HEK293 (cell line): ENCODE measurements at regions not wholly inside any gene's neighbourhood (a gene's known extent, or its start where the extent isn't known, plus 50 kb on each side); places are given as distances from the start of the nearest gene placed in this dataset.

Experiments used
- CTCF ChIA-PET: fragments of 350-600 bp; formaldehyde crosslinking; extraction: SDS; loops from one replicate; lab custom pipeline; 2021; ENCODE audit warnings: antibody characterized with exemption; lab: Yijun Ruan, JAX
- POLR2A ChIA-PET: fragments of 300-600 bp; formaldehyde crosslinking; extraction: SDS; loops from one replicate; lab custom pipeline; 2020; ENCODE audit warnings: antibody characterized with exemption, inconsistent platforms; lab: Yijun Ruan, JAX
- H3K27ac ChIP-seq: fragments of 200-500 bp; sonication (Bioruptor generic); 2 replicates; pipeline ENCODE4 v1.5.1; 2014; ENCODE audit warnings: low read depth, low read length, control low read depth, inconsistent platforms; ENCODE audit errors: extremely low read depth
- H3K36me3 ChIP-seq, 2 experiments: fragments of 200-500 bp in 1 of 2; sonication (Bioruptor generic) in 1 of 2; 1 replicate in 1 of 2; 2 replicates in 1 of 2; pipeline ENCODE4 v1.5.1; 2014 to 2017; ENCODE audit warnings: inconsistent platforms in 2 of 2, low read length in 2 of 2; ENCODE audit not compliant: control insufficient read depth in 2 of 2, insufficient read depth in 1 of 2
- H3K4me1 ChIP-seq: fragments of 200-500 bp; sonication (Bioruptor generic); 2 replicates; pipeline ENCODE4 v1.5.1; 2014; ENCODE audit warnings: mild to moderate bottlenecking, low read length, inconsistent platforms; ENCODE audit not compliant: control insufficient read depth, insufficient read depth
- H3K4me3 ChIP-seq: 2 replicates; pipeline ENCODE4 v1.5.1; 2011; ENCODE audit warnings: low read depth, mild to moderate bottlenecking, control low read depth, low read length, moderate library complexity
- H3K9me3 ChIP-seq: fragments of 200-500 bp; sonication (Bioruptor generic); 2 replicates; pipeline ENCODE4 v1.5.1; 2014; ENCODE audit warnings: low read depth, low read length, inconsistent platforms; ENCODE audit not compliant: control insufficient read depth, insufficient read depth
- BCL11A ChIP-seq: fragments of 450-650 bp; formaldehyde crosslinking; IDR thresholded peaks from 2 replicates; pipeline ENCODE4 v1.5.1; 2016; ENCODE audit warnings: low read depth, missing biosample characterization, missing genetic modification characterization
- IKZF3 ChIP-seq: fragments of 450-650 bp; IDR thresholded peaks from 2 replicates; pipeline ENCODE4 v1.5.0; 2018; ENCODE audit warnings: missing biosample characterization, mild to moderate bottlenecking, missing genetic modification characterization, moderate library complexity
- KLF10 ChIP-seq: fragments of 450-650 bp; IDR thresholded peaks from 2 replicates; pipeline ENCODE4 v1.5.1; 2018; ENCODE audit warnings: missing biosample characterization, mild to moderate bottlenecking, missing genetic modification characterization
- KLF7 ChIP-seq: fragments of 450-650 bp; formaldehyde crosslinking; IDR thresholded peaks from 2 replicates; pipeline ENCODE4 v1.5.1; 2016; ENCODE audit warnings: missing biosample characterization, missing genetic modification characterization, borderline replicate concordance
- ZBTB10 ChIP-seq: fragments of 450-650 bp; formaldehyde crosslinking; IDR thresholded peaks from 2 replicates; pipeline ENCODE4 v1.5.1; 2016; ENCODE audit warnings: missing biosample characterization, missing genetic modification characterization
- ZBTB11 ChIP-seq: fragments of 450-650 bp; formaldehyde crosslinking; conservative IDR thresholded peaks from 2 replicates; pipeline ENCODE4 v1.5.1; 2016; ENCODE audit warnings: low read depth, missing biosample characterization, missing genetic modification characterization
- ZBTB17 ChIP-seq: fragments of 450-650 bp; formaldehyde crosslinking; IDR thresholded peaks from 2 replicates; pipeline ENCODE4 v1.5.1; 2016; ENCODE audit warnings: missing biosample characterization, missing genetic modification characterization
- ZBTB26 ChIP-seq: fragments of 450-650 bp; formaldehyde crosslinking; optimal IDR thresholded peaks from 2 replicates; pipeline ENCODE3; 2016; ENCODE audit warnings: missing biosample characterization, mild to moderate bottlenecking, missing genetic modification characterization
- ZFHX2 ChIP-seq: fragments of 450-650 bp; formaldehyde crosslinking; conservative IDR thresholded peaks from 2 replicates; pipeline ENCODE4 v1.5.1; 2016; ENCODE audit warnings: missing biosample characterization, missing genetic modification characterization
- ZNF202 ChIP-seq: fragments of 450-650 bp; formaldehyde crosslinking; IDR thresholded peaks from 2 replicates; pipeline ENCODE4 v1.5.1; 2016; ENCODE audit warnings: missing biosample characterization, missing genetic modification characterization, borderline replicate concordance
- ZNF214 ChIP-seq: fragments of 450-650 bp; formaldehyde crosslinking; IDR thresholded peaks from 2 replicates; pipeline ENCODE4 v1.5.1; 2017; ENCODE audit warnings: missing biosample characterization, mild to moderate bottlenecking, missing genetic modification characterization, borderline replicate concordance
- ZNF266 ChIP-seq: fragments of 450-650 bp; formaldehyde crosslinking; IDR thresholded peaks from 2 replicates; pipeline ENCODE4 v1.5.1; 2016; ENCODE audit warnings: missing biosample characterization, missing genetic modification characterization, low read depth
- ZNF488 ChIP-seq: fragments of 450-650 bp; formaldehyde crosslinking; IDR thresholded peaks from 2 replicates; pipeline ENCODE4 v1.5.1; 2016; ENCODE audit warnings: missing biosample characterization, missing genetic modification characterization
- ZNF645 ChIP-seq: fragments of 450-650 bp; formaldehyde crosslinking; IDR thresholded peaks from 2 replicates; pipeline ENCODE4; 2016; ENCODE audit warnings: missing biosample characterization, missing genetic modification characterization
- ZNF692 ChIP-seq: fragments of 450-650 bp; formaldehyde crosslinking; IDR thresholded peaks from 2 replicates; pipeline ENCODE4 v1.5.1; 2016; ENCODE audit warnings: missing biosample characterization, missing genetic modification characterization
- ZNF76 ChIP-seq: fragments of 450-650 bp; formaldehyde crosslinking; IDR thresholded peaks from 2 replicates; pipeline ENCODE4; 2016; ENCODE audit warnings: low read depth, missing biosample characterization, missing genetic modification characterization, borderline replicate concordance
- ZSCAN23 ChIP-seq: fragments of 450-650 bp; formaldehyde crosslinking; IDR thresholded peaks from 2 replicates; pipeline ENCODE4 v1.5.1; 2016; ENCODE audit warnings: missing biosample characterization, missing genetic modification characterization

- CTCF ChIA-PET: no interaction called here
- no peaks in the 10 kb centered on the region for H3K36me3 ChIP-seq
- H3K4me3 ChIP-seq: no peak overlapping the region
- H3K4me1 ChIP-seq: no peaks in the 10 kb centered on the region
- POLR2A ChIA-PET: interaction anchor here (1.0 kb wide), 1 partner anchor 753 kb away, joined by 3 read pairs; no protein-coding TSS in a partner anchor
- no peak overlapping the region for H3K27ac ChIP-seq
- H3K9me3 ChIP-seq: no peaks in the 10 kb centered on the region
- TF ChIP-seq ZBTB10: no peak
- TF ChIP-seq ZNF488 (tag by site-specific recombination): no peak
- TF ChIP-seq IKZF3 (tag by site-specific recombination): no peak
- no peak for TF ChIP-seq ZFHX2 (tag by site-specific recombination)
- no peak for TF ChIP-seq ZNF202 (tag by site-specific recombination)
These were observed 194.6 kb downstream of the ATXN7L3B start for GRCh38 chr12:74732164-74732784.

GRCh38 chr12:74732826-74733225, 195.2 kb downstream of the ATXN7L3B start:
- no peaks in the 10 kb centered on the region for H3K36me3 ChIP-seq
- no peak overlapping the region for H3K4me3 ChIP-seq
- H3K4me1 ChIP-seq: no peaks in the 10 kb centered on the region
- TF ChIP-seq ZBTB17 (tag by site-specific recombination) (no peak), KLF10 (tag by site-specific recombination) (no peak), ZBTB26 (no peak), BCL11A (tag by site-specific recombination) (no peak), ZNF76 (tag by site-specific recombination) (no peak), ZNF692 (no peak)
- no peaks in the 10 kb centered on the region for H3K9me3 ChIP-seq
- CTCF ChIA-PET: interaction anchor here (0.8 kb wide), 1 partner anchor 43 kb away, joined by 3 read pairs; no protein-coding TSS in a partner anchor
- H3K27ac ChIP-seq: no peak overlapping the region
- POLR2A ChIA-PET: interaction anchor here (1.0 kb wide), 1 partner anchor 752 kb away, joined by 3 read pairs; no protein-coding TSS in a partner anchor

GRCh38 chr12:74741112-74741511, 203.5 kb downstream of the ATXN7L3B start:
- Histone ChIP-seq H3K36me3 (no peaks in the 10 kb centered on the region), H3K4me3 (no peak overlapping the region), H3K9me3 (no peaks in the 10 kb centered on the region), H3K4me1 (no peaks in the 10 kb centered on the region), H3K27ac (no peak overlapping the region)
- TF ChIP-seq KLF7 (tag by site-specific recombination) (no peak), ZSCAN23 (no peak), ZNF645 (tag by site-specific recombination) (no peak), ZNF214 (tag by site-specific recombination) (no peak), ZBTB11 (tag by site-specific recombination) (no peak), ZNF266 (tag by site-specific recombination) (no peak)
- ChIA-PET POLR2A (no interaction called here), CTCF (no interaction called here)
